ENCODE measurements at regions not wholly inside any gene's neighbourhood (a gene's known extent, or its start where the extent isn't known, plus 50 kb on each side); places are given as distances from the start of the nearest gene placed in this dataset.
"Not testable (repeated sequence)": the region's sequence is repeated elsewhere in the genome, so short reads cannot be mapped to it uniquely, and the experiment has no call there.

- no peak for DNase-seq (ENCODE audit: low read depth)
- no peak for TF ChIP-seq CTCF (IDR thresholded peaks at IDR 0.05; ENCODE audit: insufficient read depth, low read length)
These were observed 378.4 kb upstream of the CHORDC1 start for GRCh38 chr11:90601261-90601660.

GRCh38 chr11:90594658-90595057 is 371.8 kb upstream of the CHORDC1 start:
- no peak for TF ChIP-seq CTCF (IDR thresholded peaks at IDR 0.05; ENCODE audit: insufficient read depth, low read length)
- DNase-seq (ENCODE audit: low read depth), result no peak
- H3K4me3 ChIP-seq (ENCODE audit: low read depth, low read length), result no peak overlapping the region

More at GRCh38 chr11:90601261-90601660, 378.4 kb upstream of the CHORDC1 start:
- no peak overlapping the region for H3K4me3 ChIP-seq (ENCODE audit: low read depth, low read length)

GRCh38 chr11:90593099-90593498 is 370.2 kb upstream of the CHORDC1 start:
- TF ChIP-seq CTCF (IDR thresholded peaks at IDR 0.05; ENCODE audit: insufficient read depth, low read length), result no peak
- DNase-seq (ENCODE audit: low read depth), result no peak
- no peak overlapping the region for H3K4me3 ChIP-seq (ENCODE audit: low read depth, low read length)

- no peak for DNase-seq (ENCODE audit: low read depth)
- no peak for TF ChIP-seq CTCF (IDR thresholded peaks at IDR 0.05; ENCODE audit: insufficient read depth, low read length)
These were observed 367.4 kb upstream of the CHORDC1 start for GRCh38 chr11:90590286-90590685.

GRCh38 chr11:90589735-90590134 is 366.9 kb upstream of the CHORDC1 start:
- DNase-seq (ENCODE audit: low read depth), result no peak
- no peak overlapping the region for H3K4me3 ChIP-seq (ENCODE audit: low read depth, low read length)
- TF ChIP-seq CTCF (IDR thresholded peaks at IDR 0.05; ENCODE audit: insufficient read depth, low read length), result no peak

More at GRCh38 chr11:90590286-90590685, 367.4 kb upstream of the CHORDC1 start:
- H3K4me3 ChIP-seq (ENCODE audit: low read depth, low read length), result no peak overlapping the region

- H3K4me3 ChIP-seq (ENCODE audit: low read depth, low read length), result no peak overlapping the region
- DNase-seq (ENCODE audit: low read depth), result no peak
- no peak for TF ChIP-seq CTCF (IDR thresholded peaks at IDR 0.05; ENCODE audit: insufficient read depth, low read length)
These were observed 365.0 kb upstream of the CHORDC1 start for GRCh38 chr11:90587896-90588295.

GRCh38 chr11:90585491-90585890 is 362.6 kb upstream of the CHORDC1 start:
- TF ChIP-seq CTCF (IDR thresholded peaks at IDR 0.05; ENCODE audit: insufficient read depth, low read length), result no peak
- DNase-seq (ENCODE audit: low read depth), result no peak
- H3K4me3 ChIP-seq (ENCODE audit: low read depth, low read length), result no peak overlapping the region

GRCh38 chr11:90582999-90583398 is 360.1 kb upstream of the CHORDC1 start:
- DNase-seq (ENCODE audit: low read depth); H3K4me3 ChIP-seq (ENCODE audit: low read depth, low read length): not testable (repeated sequence)
